GM18870 (cell line): ENCODE measurements at regions not wholly inside any gene's neighbourhood (a gene's known extent, or its start where the extent isn't known, plus 50 kb on each side); places are given as distances from the start of the nearest gene placed in this dataset.
"Not testable (repeated sequence)": the region's sequence is repeated elsewhere in the genome, so short reads cannot be mapped to it uniquely, and the experiment has no call there.

Source experiments
- ATAC-seq: cut with Tn5 transposase; IDR thresholded peaks from one replicate; pipeline ENCODE4 v1.9.1; 2021; ENCODE audit warnings: moderate library complexity; ENCODE audit not compliant: unreplicated experiment

GRCh38 chr4:49226216-49226866, 240.3 kb downstream of the CWH43 start:
- not testable (repeated sequence) for ATAC-seq

GRCh38 chr4:49227941-49228340, 241.9 kb downstream of the CWH43 start:
- ATAC-seq, result not testable (repeated sequence)

GRCh38 chr4:49229243-49229642, 243.2 kb downstream of the CWH43 start:
- not testable (repeated sequence) for ATAC-seq

GRCh38 chr4:49229713-49230112, 243.6 kb downstream of the CWH43 start:
- ATAC-seq, result not testable (repeated sequence)

GRCh38 chr4:49233346-49233745, 247.3 kb downstream of the CWH43 start:
- not testable (repeated sequence) for ATAC-seq

- ATAC-seq, result not testable (repeated sequence)
Measured at GRCh38 chr4:49233749-49234148, 247.7 kb downstream of the CWH43 start.

GRCh38 chr4:49234382-49234781, 248.3 kb downstream of the CWH43 start:
- not testable (repeated sequence) for ATAC-seq

- not testable (repeated sequence) for ATAC-seq
Measured at GRCh38 chr4:49235413-49236160, 249.5 kb downstream of the CWH43 start.

GRCh38 chr4:49236474-49236873, 250.4 kb downstream of the CWH43 start:
- ATAC-seq, result not testable (repeated sequence)

GRCh38 chr4:49241295-49241694, 255.2 kb downstream of the CWH43 start:
- ATAC-seq, result not testable (repeated sequence)

- ATAC-seq, result not testable (repeated sequence)
Measured at GRCh38 chr4:49262786-49263185, 276.7 kb downstream of the CWH43 start.

- ATAC-seq, result not testable (repeated sequence)
Measured at GRCh38 chr4:49270435-49270834, 284.4 kb downstream of the CWH43 start.

- ATAC-seq, result not testable (repeated sequence)
Measured at GRCh38 chr4:49270912-49271311, 284.8 kb downstream of the CWH43 start.

- ATAC-seq, result not testable (repeated sequence)
Measured at GRCh38 chr4:49285905-49286304, 299.8 kb downstream of the CWH43 start.

- ATAC-seq, result not testable (repeated sequence)
Measured at GRCh38 chr4:49286926-49287745, 301.1 kb downstream of the CWH43 start.

GRCh38 chr4:49287893-49288292, 301.8 kb downstream of the CWH43 start:
- ATAC-seq, result not testable (repeated sequence)

- not testable (repeated sequence) for ATAC-seq
Measured at GRCh38 chr4:49288796-49289195, 302.7 kb downstream of the CWH43 start.

- ATAC-seq, result not testable (repeated sequence)
Measured at GRCh38 chr4:49314815-49315214, 328.7 kb downstream of the CWH43 start.

GRCh38 chr4:49320725-49321410, 334.8 kb downstream of the CWH43 start:
- ATAC-seq, result not testable (repeated sequence)

GRCh38 chr4:49321511-49322300, 335.6 kb downstream of the CWH43 start:
- not testable (repeated sequence) for ATAC-seq
